HEK293 (cell line): ENCODE measurements at regions not wholly inside any gene's neighbourhood (a gene's known extent, or its start where the extent isn't known, plus 50 kb on each side); places are given as distances from the start of the nearest gene placed in this dataset.

Experiments used
- CTCF ChIA-PET: fragments of 350-600 bp; formaldehyde crosslinking; extraction: SDS; loops from one replicate; lab custom pipeline; 2021; ENCODE audit warnings: antibody characterized with exemption; lab: Yijun Ruan, JAX
- POLR2A ChIA-PET: fragments of 300-600 bp; formaldehyde crosslinking; extraction: SDS; loops from one replicate; lab custom pipeline; 2020; ENCODE audit warnings: antibody characterized with exemption, inconsistent platforms; lab: Yijun Ruan, JAX
- H3K27ac ChIP-seq: fragments of 200-500 bp; sonication (Bioruptor generic); 2 replicates; pipeline ENCODE4 v1.5.1; 2014; ENCODE audit warnings: low read depth, low read length, control low read depth, inconsistent platforms; ENCODE audit errors: extremely low read depth
- H3K36me3 ChIP-seq, 2 experiments: fragments of 200-500 bp in 1 of 2; sonication (Bioruptor generic) in 1 of 2; 1 replicate in 1 of 2; 2 replicates in 1 of 2; pipeline ENCODE4 v1.5.1; 2014 to 2017; ENCODE audit warnings: inconsistent platforms in 2 of 2, low read length in 2 of 2; ENCODE audit not compliant: control insufficient read depth in 2 of 2, insufficient read depth in 1 of 2
- H3K4me1 ChIP-seq: fragments of 200-500 bp; sonication (Bioruptor generic); 2 replicates; pipeline ENCODE4 v1.5.1; 2014; ENCODE audit warnings: mild to moderate bottlenecking, low read length, inconsistent platforms; ENCODE audit not compliant: control insufficient read depth, insufficient read depth
- H3K4me3 ChIP-seq: 2 replicates; pipeline ENCODE4 v1.5.1; 2011; ENCODE audit warnings: low read depth, mild to moderate bottlenecking, control low read depth, low read length, moderate library complexity
- H3K9me3 ChIP-seq: fragments of 200-500 bp; sonication (Bioruptor generic); 2 replicates; pipeline ENCODE4 v1.5.1; 2014; ENCODE audit warnings: low read depth, low read length, inconsistent platforms; ENCODE audit not compliant: control insufficient read depth, insufficient read depth
- BCL11A ChIP-seq: fragments of 450-650 bp; formaldehyde crosslinking; IDR thresholded peaks from 2 replicates; pipeline ENCODE4 v1.5.1; 2016; ENCODE audit warnings: low read depth, missing biosample characterization, missing genetic modification characterization
- GFI1B ChIP-seq: fragments of 450-650 bp; formaldehyde crosslinking; IDR thresholded peaks from 2 replicates; pipeline ENCODE4 v1.5.1; 2016; ENCODE audit warnings: missing biosample characterization, missing genetic modification characterization
- GLIS2 ChIP-seq: fragments of 450-650 bp; formaldehyde crosslinking; IDR thresholded peaks from 2 replicates; pipeline ENCODE4 v1.5.1; 2016; ENCODE audit warnings: missing biosample characterization, missing genetic modification characterization
- HOXC10 ChIP-seq: sonication (generic); formaldehyde crosslinking; IDR thresholded peaks from 2 replicates; pipeline ENCODE4 v1.8.1; 2023; ENCODE audit warnings: mild to moderate bottlenecking, missing genetic modification reagents
- KLF17 ChIP-seq: fragments of 450-650 bp; formaldehyde crosslinking; IDR thresholded peaks from 2 replicates; pipeline ENCODE4 v1.5.1; 2016; ENCODE audit warnings: missing biosample characterization, missing genetic modification characterization
- OVOL3 ChIP-seq: fragments of 450-650 bp; formaldehyde crosslinking; IDR thresholded peaks from 2 replicates; pipeline ENCODE4 v1.5.1; 2016; ENCODE audit warnings: missing biosample characterization, missing genetic modification characterization
- SCRT1 ChIP-seq: fragments of 450-650 bp; formaldehyde crosslinking; IDR thresholded peaks from 2 replicates; pipeline ENCODE4 v1.5.1; 2016; ENCODE audit warnings: missing biosample characterization, missing genetic modification characterization, borderline replicate concordance
- ZNF114 ChIP-seq: fragments of 450-650 bp; formaldehyde crosslinking; IDR thresholded peaks from 2 replicates; pipeline ENCODE4 v1.5.0; 2017; ENCODE audit warnings: missing biosample characterization, missing genetic modification characterization
- ZNF133 ChIP-seq: fragments of 450-650 bp; formaldehyde crosslinking; IDR thresholded peaks from 2 replicates; pipeline ENCODE4 v1.5.1; 2016; ENCODE audit warnings: missing biosample characterization, missing genetic modification characterization
- ZNF155 ChIP-seq: fragments of 450-650 bp; formaldehyde crosslinking; IDR thresholded peaks from 2 replicates; pipeline ENCODE4 v1.5.1; 2016; ENCODE audit warnings: missing biosample characterization, missing genetic modification characterization
- ZNF157 ChIP-seq: fragments of 450-650 bp; formaldehyde crosslinking; IDR thresholded peaks from 2 replicates; pipeline ENCODE4 v1.5.1; 2016; ENCODE audit warnings: missing biosample characterization, missing genetic modification characterization
- ZNF174 ChIP-seq: fragments of 450-650 bp; formaldehyde crosslinking; IDR thresholded peaks from 2 replicates; pipeline ENCODE4 v1.5.0; 2017; ENCODE audit warnings: missing biosample characterization, mild to moderate bottlenecking, missing genetic modification characterization
- ZNF19 ChIP-seq: fragments of 450-650 bp; formaldehyde crosslinking; IDR thresholded peaks from 2 replicates; pipeline ENCODE4; 2016; ENCODE audit warnings: missing biosample characterization, missing genetic modification characterization, low read depth
- ZNF214 ChIP-seq: fragments of 450-650 bp; formaldehyde crosslinking; IDR thresholded peaks from 2 replicates; pipeline ENCODE4 v1.5.1; 2017; ENCODE audit warnings: missing biosample characterization, mild to moderate bottlenecking, missing genetic modification characterization, borderline replicate concordance
- ZNF24 ChIP-seq: fragments of 450-650 bp; formaldehyde crosslinking; IDR thresholded peaks from 2 replicates; pipeline ENCODE4 v1.5.1; 2016; ENCODE audit warnings: missing biosample characterization, missing genetic modification characterization
- ZNF248 ChIP-seq: fragments of 450-650 bp; formaldehyde crosslinking; IDR thresholded peaks from 2 replicates; pipeline ENCODE4 v1.5.1; 2017; ENCODE audit warnings: missing biosample characterization, missing genetic modification characterization
- ZNF26 ChIP-seq: fragments of 450-650 bp; formaldehyde crosslinking; IDR thresholded peaks from 2 replicates; pipeline ENCODE4 v1.5.1; 2016; ENCODE audit warnings: missing biosample characterization, missing genetic modification characterization
- ZNF311 ChIP-seq: fragments of 450-650 bp; formaldehyde crosslinking; IDR thresholded peaks from 2 replicates; pipeline ENCODE4 v1.5.1; 2017; ENCODE audit warnings: missing biosample characterization, missing genetic modification characterization, borderline replicate concordance
- ZNF423 ChIP-seq: fragments of 450-650 bp; formaldehyde crosslinking; IDR thresholded peaks from 2 replicates; pipeline ENCODE4 v1.5.1; 2016; ENCODE audit warnings: missing biosample characterization, missing genetic modification characterization
- ZNF510 ChIP-seq: fragments of 450-650 bp; formaldehyde crosslinking; IDR thresholded peaks from 2 replicates; pipeline ENCODE4 v1.5.1; 2018; ENCODE audit warnings: mild to moderate bottlenecking, missing genetic modification characterization, missing biosample characterization; ENCODE audit not compliant: insufficient replicate concordance
- ZNF621 ChIP-seq: fragments of 450-650 bp; formaldehyde crosslinking; IDR thresholded peaks from 2 replicates; pipeline ENCODE4 v1.5.1; 2017; ENCODE audit warnings: missing biosample characterization, missing genetic modification characterization
- ZNF837 ChIP-seq: fragments of 450-650 bp; formaldehyde crosslinking; IDR thresholded peaks from 2 replicates; pipeline ENCODE4 v1.5.1; 2016; ENCODE audit warnings: missing biosample characterization, missing genetic modification characterization
- ZSCAN16 ChIP-seq: fragments of 450-650 bp; formaldehyde crosslinking; IDR thresholded peaks from 2 replicates; pipeline ENCODE4 v1.5.1; 2016; ENCODE audit warnings: missing biosample characterization, missing genetic modification characterization
- ZSCAN30 ChIP-seq: fragments of 450-650 bp; IDR thresholded peaks from 2 replicates; pipeline ENCODE4 v1.5.1; 2018; ENCODE audit warnings: missing biosample characterization, mild to moderate bottlenecking, missing genetic modification characterization, moderate library complexity
- ZXDB ChIP-seq: fragments of 450-650 bp; formaldehyde crosslinking; IDR thresholded peaks from 2 replicates; pipeline ENCODE4 v1.5.1; 2016; ENCODE audit warnings: missing biosample characterization, missing genetic modification characterization
- TF ChIP-seq, protein P1 (sequence below): IDR thresholded peaks from 2 replicates; pipeline ENCODE4 v1.6.1; 2011; ENCODE audit warnings: mild to moderate bottlenecking, low read depth, low read length, borderline replicate concordance
- TF ChIP-seq, protein P2 (sequence below): fragments of 450-650 bp; formaldehyde crosslinking; IDR thresholded peaks from 2 replicates; pipeline ENCODE4 v1.5.1; 2016; ENCODE audit warnings: missing biosample characterization, missing genetic modification characterization
- TF ChIP-seq, protein P3 (sequence below): fragments of 450-650 bp; formaldehyde crosslinking; IDR thresholded peaks from 2 replicates; pipeline ENCODE4 v1.5.1; 2017; ENCODE audit warnings: missing biosample characterization, missing genetic modification characterization
- TF ChIP-seq, protein P4 (sequence below): fragments of 450-650 bp; IDR thresholded peaks from 2 replicates; pipeline ENCODE4 v1.5.1; 2018; ENCODE audit warnings: missing biosample characterization, missing genetic modification characterization

GRCh38 chr11:98194611-98195010 is 826.1 kb upstream of the CNTN5 start:
- Histone ChIP-seq H3K27ac (no peak overlapping the region), H3K36me3 (no peaks in the 10 kb centered on the region), H3K9me3 (no peaks in the 10 kb centered on the region), H3K4me3 (no peak overlapping the region), H3K4me1 (no peaks in the 10 kb centered on the region)
- TF ChIP-seq, protein P1, sequence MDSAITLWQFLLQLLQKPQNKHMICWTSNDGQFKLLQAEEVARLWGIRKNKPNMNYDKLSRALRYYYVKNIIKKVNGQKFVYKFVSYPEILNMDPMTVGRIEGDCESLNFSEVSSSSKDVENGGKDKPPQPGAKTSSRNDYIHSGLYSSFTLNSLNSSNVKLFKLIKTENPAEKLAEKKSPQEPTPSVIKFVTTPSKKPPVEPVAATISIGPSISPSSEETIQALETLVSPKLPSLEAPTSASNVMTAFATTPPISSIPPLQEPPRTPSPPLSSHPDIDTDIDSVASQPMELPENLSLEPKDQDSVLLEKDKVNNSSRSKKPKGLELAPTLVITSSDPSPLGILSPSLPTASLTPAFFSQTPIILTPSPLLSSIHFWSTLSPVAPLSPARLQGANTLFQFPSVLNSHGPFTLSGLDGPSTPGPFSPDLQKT: no peak
- TF ChIP-seq ZNF423 (tag by site-specific recombination) (no peak), ZNF214 (tag by site-specific recombination) (no peak), ZNF114 (tag by site-specific recombination) (no peak), ZNF510 (tag by site-specific recombination) (no peak), ZNF837 (tag by site-specific recombination) (no peak), ZNF621 (tag by site-specific recombination) (no peak), KLF17 (tag by site-specific recombination) (no peak), GFI1B (tag by site-specific recombination) (no peak), ZNF19 (tag by site-specific recombination) (no peak), OVOL3 (tag by site-specific recombination) (no peak), ZNF24 (tag by site-specific recombination) (no peak), ZNF133 (tag by site-specific recombination) (no peak), ZNF26 (tag by site-specific recombination) (no peak)
- TF ChIP-seq, protein P2, sequence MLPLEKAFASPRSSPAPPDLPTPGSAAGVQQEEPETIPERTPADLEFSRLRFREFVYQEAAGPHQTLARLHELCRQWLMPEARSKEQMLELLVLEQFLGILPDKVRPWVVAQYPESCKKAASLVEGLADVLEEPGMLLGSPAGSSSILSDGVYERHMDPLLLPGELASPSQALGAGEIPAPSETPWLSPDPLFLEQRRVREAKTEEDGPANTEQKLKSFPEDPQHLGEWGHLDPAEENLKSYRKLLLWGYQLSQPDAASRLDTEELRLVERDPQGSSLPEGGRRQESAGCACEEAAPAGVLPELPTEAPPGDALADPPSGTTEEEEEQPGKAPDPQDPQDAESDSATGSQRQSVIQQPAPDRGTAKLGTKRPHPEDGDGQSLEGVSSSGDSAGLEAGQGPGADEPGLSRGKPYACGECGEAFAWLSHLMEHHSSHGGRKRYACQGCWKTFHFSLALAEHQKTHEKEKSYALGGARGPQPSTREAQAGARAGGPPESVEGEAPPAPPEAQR (tag by site-specific recombination): no peak
- CTCF ChIA-PET: no interaction called here
- POLR2A ChIA-PET: no interaction called here

GRCh38 chr11:98195300-98195699 is 825.4 kb upstream of the CNTN5 start:
- H3K27ac ChIP-seq: no peak overlapping the region
- ChIA-PET CTCF (no interaction called here), POLR2A (no interaction called here)
- no peak for TF ChIP-seq ZNF311 (tag by site-specific recombination)
- no peak for TF ChIP-seq SCRT1 (tag by site-specific recombination)
- TF ChIP-seq, protein P3, sequence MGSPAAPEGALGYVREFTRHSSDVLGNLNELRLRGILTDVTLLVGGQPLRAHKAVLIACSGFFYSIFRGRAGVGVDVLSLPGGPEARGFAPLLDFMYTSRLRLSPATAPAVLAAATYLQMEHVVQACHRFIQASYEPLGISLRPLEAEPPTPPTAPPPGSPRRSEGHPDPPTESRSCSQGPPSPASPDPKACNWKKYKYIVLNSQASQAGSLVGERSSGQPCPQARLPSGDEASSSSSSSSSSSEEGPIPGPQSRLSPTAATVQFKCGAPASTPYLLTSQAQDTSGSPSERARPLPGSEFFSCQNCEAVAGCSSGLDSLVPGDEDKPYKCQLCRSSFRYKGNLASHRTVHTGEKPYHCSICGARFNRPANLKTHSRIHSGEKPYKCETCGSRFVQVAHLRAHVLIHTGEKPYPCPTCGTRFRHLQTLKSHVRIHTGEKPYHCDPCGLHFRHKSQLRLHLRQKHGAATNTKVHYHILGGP (tag by site-specific recombination): no peak
- TF ChIP-seq ZNF174 (tag by site-specific recombination): no peak
- TF ChIP-seq ZNF155 (tag by site-specific recombination): no peak
- TF ChIP-seq ZSCAN16 (tag by site-specific recombination): no peak
- TF ChIP-seq ZXDB (tag by site-specific recombination): no peak
- TF ChIP-seq BCL11A (tag by site-specific recombination): no peak
- TF ChIP-seq GLIS2 (tag by site-specific recombination): no peak
- no peak for TF ChIP-seq HOXC10 (CRISPR knock-in tag)
- no peak for TF ChIP-seq ZNF248 (tag by site-specific recombination)
- no peak for TF ChIP-seq ZSCAN30
- no peak for TF ChIP-seq ZNF157
- TF ChIP-seq, protein P4, sequence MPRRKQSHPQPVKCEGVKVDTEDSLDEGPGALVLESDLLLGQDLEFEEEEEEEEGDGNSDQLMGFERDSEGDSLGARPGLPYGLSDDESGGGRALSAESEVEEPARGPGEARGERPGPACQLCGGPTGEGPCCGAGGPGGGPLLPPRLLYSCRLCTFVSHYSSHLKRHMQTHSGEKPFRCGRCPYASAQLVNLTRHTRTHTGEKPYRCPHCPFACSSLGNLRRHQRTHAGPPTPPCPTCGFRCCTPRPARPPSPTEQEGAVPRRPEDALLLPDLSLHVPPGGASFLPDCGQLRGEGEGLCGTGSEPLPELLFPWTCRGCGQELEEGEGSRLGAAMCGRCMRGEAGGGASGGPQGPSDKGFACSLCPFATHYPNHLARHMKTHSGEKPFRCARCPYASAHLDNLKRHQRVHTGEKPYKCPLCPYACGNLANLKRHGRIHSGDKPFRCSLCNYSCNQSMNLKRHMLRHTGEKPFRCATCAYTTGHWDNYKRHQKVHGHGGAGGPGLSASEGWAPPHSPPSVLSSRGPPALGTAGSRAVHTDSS (tag by site-specific recombination): no peak

More at GRCh38 chr11:98195300-98195699, 825.4 kb upstream of the CNTN5 start:
- Histone ChIP-seq H3K4me3 (no peak overlapping the region), H3K4me1 (no peaks in the 10 kb centered on the region), H3K36me3 (no peaks in the 10 kb centered on the region), H3K9me3 (no peaks in the 10 kb centered on the region)
